NB4 (cell line): ENCODE measurements at regions not wholly inside any gene's neighbourhood (a gene's known extent, or its start where the extent isn't known, plus 50 kb on each side); places are given as distances from the start of the nearest gene placed in this dataset.

Experiments used
- CTCF ChIP-seq: IDR thresholded peaks from one replicate; pipeline ENCODE4 v1.5.1; 2012; ENCODE audit warnings: low read depth, low read length
- POLR2A ChIP-seq: IDR thresholded peaks from 2 replicates; pipeline ENCODE4 v1.6.1; 2011; ENCODE audit warnings: mild to moderate bottlenecking; ENCODE audit not compliant: insufficient read length; ENCODE audit errors: extremely low read depth

DNA sequence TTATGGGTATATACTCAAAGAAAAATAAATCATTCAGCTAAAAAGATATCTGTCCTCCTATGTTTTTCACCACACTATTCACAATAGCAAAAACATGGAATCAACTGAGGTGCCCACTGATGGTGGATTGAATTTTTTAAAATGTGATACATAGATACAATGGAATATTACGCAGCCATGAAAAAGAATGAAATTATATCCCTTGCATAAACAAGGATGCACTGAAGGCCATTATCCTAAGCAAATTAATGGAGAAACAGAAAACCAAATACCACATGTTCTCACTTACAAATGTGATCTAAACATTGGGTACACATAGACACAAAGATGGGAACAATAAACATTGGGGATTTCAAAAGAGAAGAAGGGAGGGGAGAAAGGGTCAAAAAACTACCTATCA lies 964.2 kb upstream of the IGFBP7 start:
- TF ChIP-seq CTCF (no peak), POLR2A (no peak)
